GM23338 (cell line): ENCODE measurements at regions not wholly inside any gene's neighbourhood (a gene's known extent, or its start where the extent isn't known, plus 50 kb on each side); places are given as distances from the start of the nearest gene placed in this dataset.

Experiments used
- ATAC-seq: fragments of 200-7000 bp; cut with Tn5 transposase; 3 replicates; pipeline ENCODE4 v1.9.1; 2020
- DNase-seq: peaks from one replicate; pipeline ENCODE4 v3.0.0-alpha.2; 2015; ENCODE audit warnings: low spot score
- H2AFZ ChIP-seq: fragments of 200-600 bp; sonication (generic); 2 replicates; pipeline ENCODE4 v1.8.0; 2016; ENCODE audit warnings: antibody characterized with exemption, mild to moderate bottlenecking, moderate library complexity
- H3F3A ChIP-seq: fragments of 200-600 bp; sonication (generic); replicated peaks from 2 replicates; pipeline ENCODE4 v1.8.0; 2017; ENCODE audit warnings: antibody characterized with exemption, mixed run types, low read depth
- H3K27ac ChIP-seq: fragments of 200-600 bp; sonication (generic); 2 replicates; pipeline ENCODE4 v1.6.1; 2016; ENCODE audit warnings: low read depth
- H3K27me3 ChIP-seq: fragments of 200-600 bp; sonication (generic); 2 replicates; pipeline ENCODE4 v1.8.0; 2016; ENCODE audit warnings: mild to moderate bottlenecking, mixed run types, moderate library complexity; ENCODE audit not compliant: insufficient read depth
- H3K36me3 ChIP-seq: fragments of 200-600 bp; sonication (generic); 2 replicates; pipeline ENCODE4 v1.8.0; 2016; ENCODE audit warnings: mild to moderate bottlenecking; ENCODE audit not compliant: insufficient read depth
- H3K4me1 ChIP-seq: fragments of 200-600 bp; sonication (generic); 2 replicates; pipeline ENCODE4 v1.8.0; 2016; ENCODE audit warnings: mild to moderate bottlenecking, moderate library complexity; ENCODE audit not compliant: insufficient read depth
- H3K4me2 ChIP-seq: fragments of 200-600 bp; sonication (generic); 2 replicates; pipeline ENCODE4 v1.7.1; 2017; ENCODE audit warnings: mixed run types
- H3K4me3 ChIP-seq: fragments of 200-600 bp; sonication (generic); 2 replicates; pipeline ENCODE4 v1.6.1; 2016; ENCODE audit warnings: mixed run types
- H3K79me2 ChIP-seq: fragments of 200-600 bp; sonication (generic); replicated peaks from 2 replicates; pipeline ENCODE4 v1.8.0; 2017; ENCODE audit warnings: mild to moderate bottlenecking; ENCODE audit not compliant: insufficient read depth
- H3K9me2 ChIP-seq: fragments of 200-600 bp; sonication (generic); 2 replicates; pipeline ENCODE4 v1.8.0; 2017; ENCODE audit not compliant: insufficient read depth
- H4K20me1 ChIP-seq: fragments of 200-600 bp; sonication (generic); replicated peaks from 2 replicates; pipeline ENCODE4 v1.8.0; 2017; ENCODE audit warnings: mild to moderate bottlenecking; ENCODE audit not compliant: insufficient read depth
- H3K27ac Mint-ChIP-seq: 2 replicates; pipeline ENCODE4 v1.8.0; 2020; ENCODE audit warnings: inconsistent platforms, mild to moderate bottlenecking, moderate library complexity, mixed read lengths
- H3K27me3 Mint-ChIP-seq: 3 replicates; pipeline ENCODE4 v1.8.0; 2022; ENCODE audit warnings: low read depth, mild to moderate bottlenecking, moderate library complexity, mixed read lengths, inconsistent platforms; ENCODE audit not compliant: insufficient read depth, poor library complexity
- H3K36me3 Mint-ChIP-seq: 3 replicates; pipeline ENCODE4 v1.8.0; 2021; ENCODE audit warnings: low read depth, mild to moderate bottlenecking, inconsistent platforms, moderate library complexity, mixed read lengths
- H3K4me1 Mint-ChIP-seq: 3 replicates; pipeline ENCODE4 v1.8.0; 2020; ENCODE audit warnings: mild to moderate bottlenecking, inconsistent platforms, mixed read lengths
- H3K4me3 Mint-ChIP-seq: 3 replicates; pipeline ENCODE4 v1.8.0; 2021; ENCODE audit warnings: moderate library complexity, mild to moderate bottlenecking, inconsistent platforms, mixed read lengths
- H3K9me3 Mint-ChIP-seq: 3 replicates; pipeline ENCODE4 v1.8.0; 2020; ENCODE audit warnings: moderate library complexity, mild to moderate bottlenecking, inconsistent platforms, mixed read lengths
- CREB1 ChIP-seq: fragments of 250-450 bp; sonication (Bioruptor Pico); IDR thresholded peaks from 2 replicates; pipeline ENCODE4 v1.5.0; 2020; ENCODE audit warnings: low read depth, mild to moderate bottlenecking, moderate library complexity
- EZH2 ChIP-seq: fragments of 200-600 bp; sonication (generic); IDR thresholded peaks from one replicate; pipeline ENCODE4 v1.8.0; 2017; ENCODE audit warnings: antibody characterized with exemption, mild to moderate bottlenecking, low read depth; ENCODE audit not compliant: unreplicated experiment
- EZH2phosphoT487 ChIP-seq: fragments of 200-600 bp; sonication (generic); IDR thresholded peaks from one replicate; pipeline ENCODE4 v1.8.1; 2018; ENCODE audit warnings: antibody characterized with exemption; ENCODE audit not compliant: unreplicated experiment
- JUNB ChIP-seq: IDR thresholded peaks from one replicate; pipeline ENCODE4 v1.6.1; 2016; ENCODE audit warnings: antibody characterized with exemption; ENCODE audit not compliant: unreplicated experiment
- NANOG ChIP-seq: IDR thresholded peaks from 2 replicates; pipeline ENCODE4 v1.6.1; 2016; ENCODE audit warnings: antibody characterized with exemption, borderline replicate concordance
- POLR2AphosphoS5 ChIP-seq: IDR thresholded peaks from 2 replicates; pipeline ENCODE4 v1.6.1; 2016; ENCODE audit warnings: antibody characterized with exemption, low read depth
- STAT1 ChIP-seq: IDR thresholded peaks from one replicate; pipeline ENCODE4 v1.6.1; 2016; ENCODE audit warnings: antibody characterized with exemption; ENCODE audit not compliant: unreplicated experiment
- ZNF114 ChIP-seq: fragments of 250-450 bp; sonication (Bioruptor Pico); IDR thresholded peaks from 2 replicates; pipeline ENCODE4 v1.5.0; 2020; ENCODE audit warnings: mild to moderate bottlenecking, moderate library complexity
- ZNF331 ChIP-seq: fragments of 250-450 bp; sonication (Bioruptor Pico); IDR thresholded peaks from 2 replicates; pipeline ENCODE4 v1.5.0; 2020; ENCODE audit warnings: low read depth, mild to moderate bottlenecking, moderate library complexity
- TF ChIP-seq, protein P1 (sequence below): IDR thresholded peaks from 2 replicates; pipeline ENCODE4 v1.6.1; 2016; ENCODE audit warnings: antibody characterized with exemption
- TF ChIP-seq, protein P2 (sequence below): IDR thresholded peaks from one replicate; pipeline ENCODE4 v1.6.1; 2018; ENCODE audit warnings: antibody characterized with exemption; ENCODE audit not compliant: unreplicated experiment
- TF ChIP-seq, protein P3 (sequence below), 2 experiments: fragments of 200-600 bp in 1 of 2; sonication (generic) in 1 of 2; conservative IDR thresholded peaks; 2 replicates each; pipeline versions ENCODE4 v1.5.1 to v1.6.1; 2016 to 2017; ENCODE audit warnings: antibody characterized with exemption in 2 of 2, low read depth in 2 of 2, mild to moderate bottlenecking in 2 of 2, moderate library complexity in 1 of 2
- TF ChIP-seq, protein P4 (sequence below): fragments of 250-450 bp; sonication (Bioruptor Pico); IDR thresholded peaks from 2 replicates; pipeline ENCODE4 v1.5.0; 2020; ENCODE audit warnings: mild to moderate bottlenecking, moderate library complexity

DNA sequence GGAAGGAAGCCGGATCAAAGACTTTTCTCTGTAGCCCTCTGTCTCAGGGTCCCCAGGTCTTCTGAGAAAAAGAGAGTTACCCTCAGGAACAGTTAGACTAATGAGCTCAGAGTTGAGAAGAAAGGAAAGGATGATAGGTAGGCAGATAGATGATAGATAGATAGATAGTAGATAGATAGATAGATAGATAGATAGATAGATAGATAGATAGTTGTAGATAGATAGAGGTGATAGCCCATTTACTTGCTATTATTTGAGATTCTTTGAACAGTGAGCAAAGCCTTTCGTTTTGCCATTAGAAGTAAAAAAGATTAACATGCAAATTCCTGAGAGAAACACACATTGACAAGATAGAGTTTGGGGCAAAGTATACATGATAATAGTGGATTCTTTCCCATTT lies 86.9 kb upstream of the KIT start:
- DNase-seq = no peak
- peaks cover 19% of the 10 kb centered on the region; the same call in 1 of the 2 replicates for H3K27me3 ChIP-seq
- H3K36me3 Mint-ChIP-seq = no peaks in the 10 kb centered on the region
- ATAC-seq = no peak
- no peaks in the 10 kb centered on the region for H3K9me3 Mint-ChIP-seq
- H3K4me1 ChIP-seq = peaks cover 24% of the 10 kb centered on the region
- no peak overlapping the region for H3K4me3 ChIP-seq
- no peaks in the 10 kb centered on the region for H3K36me3 ChIP-seq
- no peaks in the 10 kb centered on the region for H4K20me1 ChIP-seq
- peaks cover 26% of the 10 kb centered on the region for H3K27me3 Mint-ChIP-seq
- H3K9me2 ChIP-seq = no peaks in the 10 kb centered on the region
- H3K4me3 Mint-ChIP-seq = no peak overlapping the region
- TF ChIP-seq JUNB (no peak), EZH2 (no peak), ZNF114 (CRISPR knock-in tag) (no peak), CREB1 (CRISPR knock-in tag) (no peak), STAT1 (no peak), EZH2phosphoT487 (no peak), NANOG (no peak), ZNF331 (CRISPR knock-in tag) (no peak), POLR2AphosphoS5 (no peak)
- TF ChIP-seq, protein P1, sequence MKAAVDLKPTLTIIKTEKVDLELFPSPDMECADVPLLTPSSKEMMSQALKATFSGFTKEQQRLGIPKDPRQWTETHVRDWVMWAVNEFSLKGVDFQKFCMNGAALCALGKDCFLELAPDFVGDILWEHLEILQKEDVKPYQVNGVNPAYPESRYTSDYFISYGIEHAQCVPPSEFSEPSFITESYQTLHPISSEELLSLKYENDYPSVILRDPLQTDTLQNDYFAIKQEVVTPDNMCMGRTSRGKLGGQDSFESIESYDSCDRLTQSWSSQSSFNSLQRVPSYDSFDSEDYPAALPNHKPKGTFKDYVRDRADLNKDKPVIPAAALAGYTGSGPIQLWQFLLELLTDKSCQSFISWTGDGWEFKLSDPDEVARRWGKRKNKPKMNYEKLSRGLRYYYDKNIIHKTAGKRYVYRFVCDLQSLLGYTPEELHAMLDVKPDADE = no peak
- TF ChIP-seq, protein P2, sequence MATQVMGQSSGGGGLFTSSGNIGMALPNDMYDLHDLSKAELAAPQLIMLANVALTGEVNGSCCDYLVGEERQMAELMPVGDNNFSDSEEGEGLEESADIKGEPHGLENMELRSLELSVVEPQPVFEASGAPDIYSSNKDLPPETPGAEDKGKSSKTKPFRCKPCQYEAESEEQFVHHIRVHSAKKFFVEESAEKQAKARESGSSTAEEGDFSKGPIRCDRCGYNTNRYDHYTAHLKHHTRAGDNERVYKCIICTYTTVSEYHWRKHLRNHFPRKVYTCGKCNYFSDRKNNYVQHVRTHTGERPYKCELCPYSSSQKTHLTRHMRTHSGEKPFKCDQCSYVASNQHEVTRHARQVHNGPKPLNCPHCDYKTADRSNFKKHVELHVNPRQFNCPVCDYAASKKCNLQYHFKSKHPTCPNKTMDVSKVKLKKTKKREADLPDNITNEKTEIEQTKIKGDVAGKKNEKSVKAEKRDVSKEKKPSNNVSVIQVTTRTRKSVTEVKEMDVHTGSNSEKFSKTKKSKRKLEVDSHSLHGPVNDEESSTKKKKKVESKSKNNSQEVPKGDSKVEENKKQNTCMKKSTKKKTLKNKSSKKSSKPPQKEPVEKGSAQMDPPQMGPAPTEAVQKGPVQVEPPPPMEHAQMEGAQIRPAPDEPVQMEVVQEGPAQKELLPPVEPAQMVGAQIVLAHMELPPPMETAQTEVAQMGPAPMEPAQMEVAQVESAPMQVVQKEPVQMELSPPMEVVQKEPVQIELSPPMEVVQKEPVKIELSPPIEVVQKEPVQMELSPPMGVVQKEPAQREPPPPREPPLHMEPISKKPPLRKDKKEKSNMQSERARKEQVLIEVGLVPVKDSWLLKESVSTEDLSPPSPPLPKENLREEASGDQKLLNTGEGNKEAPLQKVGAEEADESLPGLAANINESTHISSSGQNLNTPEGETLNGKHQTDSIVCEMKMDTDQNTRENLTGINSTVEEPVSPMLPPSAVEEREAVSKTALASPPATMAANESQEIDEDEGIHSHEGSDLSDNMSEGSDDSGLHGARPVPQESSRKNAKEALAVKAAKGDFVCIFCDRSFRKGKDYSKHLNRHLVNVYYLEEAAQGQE = no peak
- TF ChIP-seq, protein P3, sequence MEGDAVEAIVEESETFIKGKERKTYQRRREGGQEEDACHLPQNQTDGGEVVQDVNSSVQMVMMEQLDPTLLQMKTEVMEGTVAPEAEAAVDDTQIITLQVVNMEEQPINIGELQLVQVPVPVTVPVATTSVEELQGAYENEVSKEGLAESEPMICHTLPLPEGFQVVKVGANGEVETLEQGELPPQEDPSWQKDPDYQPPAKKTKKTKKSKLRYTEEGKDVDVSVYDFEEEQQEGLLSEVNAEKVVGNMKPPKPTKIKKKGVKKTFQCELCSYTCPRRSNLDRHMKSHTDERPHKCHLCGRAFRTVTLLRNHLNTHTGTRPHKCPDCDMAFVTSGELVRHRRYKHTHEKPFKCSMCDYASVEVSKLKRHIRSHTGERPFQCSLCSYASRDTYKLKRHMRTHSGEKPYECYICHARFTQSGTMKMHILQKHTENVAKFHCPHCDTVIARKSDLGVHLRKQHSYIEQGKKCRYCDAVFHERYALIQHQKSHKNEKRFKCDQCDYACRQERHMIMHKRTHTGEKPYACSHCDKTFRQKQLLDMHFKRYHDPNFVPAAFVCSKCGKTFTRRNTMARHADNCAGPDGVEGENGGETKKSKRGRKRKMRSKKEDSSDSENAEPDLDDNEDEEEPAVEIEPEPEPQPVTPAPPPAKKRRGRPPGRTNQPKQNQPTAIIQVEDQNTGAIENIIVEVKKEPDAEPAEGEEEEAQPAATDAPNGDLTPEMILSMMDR (conservative IDR thresholded peaks at IDR 0.05; ENCODE audit: low read depth in 2 of 2) = no peak
- TF ChIP-seq, protein P4, sequence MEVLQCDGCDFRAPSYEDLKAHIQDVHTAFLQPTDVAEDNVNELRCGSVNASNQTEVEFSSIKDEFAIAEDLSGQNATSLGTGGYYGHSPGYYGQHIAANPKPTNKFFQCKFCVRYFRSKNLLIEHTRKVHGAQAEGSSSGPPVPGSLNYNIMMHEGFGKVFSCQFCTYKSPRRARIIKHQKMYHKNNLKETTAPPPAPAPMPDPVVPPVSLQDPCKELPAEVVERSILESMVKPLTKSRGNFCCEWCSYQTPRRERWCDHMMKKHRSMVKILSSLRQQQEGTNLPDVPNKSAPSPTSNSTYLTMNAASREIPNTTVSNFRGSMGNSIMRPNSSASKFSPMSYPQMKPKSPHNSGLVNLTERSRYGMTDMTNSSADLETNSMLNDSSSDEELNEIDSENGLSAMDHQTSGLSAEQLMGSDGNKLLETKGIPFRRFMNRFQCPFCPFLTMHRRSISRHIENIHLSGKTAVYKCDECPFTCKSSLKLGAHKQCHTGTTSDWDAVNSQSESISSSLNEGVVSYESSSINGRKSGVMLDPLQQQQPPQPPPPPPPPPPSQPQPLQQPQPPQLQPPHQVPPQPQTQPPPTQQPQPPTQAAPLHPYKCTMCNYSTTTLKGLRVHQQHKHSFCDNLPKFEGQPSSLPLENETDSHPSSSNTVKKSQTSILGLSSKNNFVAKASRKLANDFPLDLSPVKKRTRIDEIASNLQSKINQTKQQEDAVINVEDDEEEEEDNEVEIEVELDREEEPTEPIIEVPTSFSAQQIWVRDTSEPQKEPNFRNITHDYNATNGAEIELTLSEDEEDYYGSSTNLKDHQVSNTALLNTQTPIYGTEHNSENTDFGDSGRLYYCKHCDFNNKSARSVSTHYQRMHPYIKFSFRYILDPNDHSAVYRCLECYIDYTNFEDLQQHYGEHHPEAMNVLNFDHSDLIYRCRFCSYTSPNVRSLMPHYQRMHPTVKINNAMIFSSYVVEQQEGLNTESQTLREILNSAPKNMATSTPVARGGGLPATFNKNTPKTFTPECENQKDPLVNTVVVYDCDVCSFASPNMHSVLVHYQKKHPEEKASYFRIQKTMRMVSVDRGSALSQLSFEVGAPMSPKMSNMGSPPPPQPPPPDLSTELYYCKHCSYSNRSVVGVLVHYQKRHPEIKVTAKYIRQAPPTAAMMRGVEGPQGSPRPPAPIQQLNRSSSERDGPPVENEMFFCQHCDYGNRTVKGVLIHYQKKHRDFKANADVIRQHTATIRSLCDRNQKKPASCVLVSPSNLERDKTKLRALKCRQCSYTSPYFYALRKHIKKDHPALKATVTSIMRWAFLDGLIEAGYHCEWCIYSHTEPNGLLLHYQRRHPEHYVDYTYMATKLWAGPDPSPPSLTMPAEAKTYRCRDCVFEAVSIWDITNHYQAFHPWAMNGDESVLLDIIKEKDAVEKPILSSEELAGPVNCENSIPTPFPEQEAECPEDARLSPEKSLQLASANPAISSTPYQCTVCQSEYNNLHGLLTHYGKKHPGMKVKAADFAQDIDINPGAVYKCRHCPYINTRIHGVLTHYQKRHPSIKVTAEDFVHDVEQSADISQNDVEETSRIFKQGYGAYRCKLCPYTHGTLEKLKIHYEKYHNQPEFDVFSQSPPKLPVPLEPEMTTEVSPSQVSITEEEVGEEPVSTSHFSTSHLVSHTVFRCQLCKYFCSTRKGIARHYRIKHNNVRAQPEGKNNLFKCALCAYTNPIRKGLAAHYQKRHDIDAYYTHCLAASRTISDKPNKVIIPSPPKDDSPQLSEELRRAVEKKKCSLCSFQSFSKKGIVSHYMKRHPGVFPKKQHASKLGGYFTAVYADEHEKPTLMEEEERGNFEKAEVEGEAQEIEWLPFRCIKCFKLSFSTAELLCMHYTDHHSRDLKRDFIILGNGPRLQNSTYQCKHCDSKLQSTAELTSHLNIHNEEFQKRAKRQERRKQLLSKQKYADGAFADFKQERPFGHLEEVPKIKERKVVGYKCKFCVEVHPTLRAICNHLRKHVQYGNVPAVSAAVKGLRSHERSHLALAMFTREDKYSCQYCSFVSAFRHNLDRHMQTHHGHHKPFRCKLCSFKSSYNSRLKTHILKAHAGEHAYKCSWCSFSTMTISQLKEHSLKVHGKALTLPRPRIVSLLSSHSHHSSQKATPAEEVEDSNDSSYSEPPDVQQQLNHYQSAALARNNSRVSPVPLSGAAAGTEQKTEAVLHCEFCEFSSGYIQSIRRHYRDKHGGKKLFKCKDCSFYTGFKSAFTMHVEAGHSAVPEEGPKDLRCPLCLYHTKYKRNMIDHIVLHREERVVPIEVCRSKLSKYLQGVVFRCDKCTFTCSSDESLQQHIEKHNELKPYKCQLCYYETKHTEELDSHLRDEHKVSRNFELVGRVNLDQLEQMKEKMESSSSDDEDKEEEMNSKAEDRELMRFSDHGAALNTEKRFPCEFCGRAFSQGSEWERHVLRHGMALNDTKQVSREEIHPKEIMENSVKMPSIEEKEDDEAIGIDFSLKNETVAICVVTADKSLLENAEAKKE (CRISPR knock-in tag) = no peak
- H2AFZ ChIP-seq = 0 out of 2 replicates have a peak overlapping the region, but pooled peaks have one; percentile 49
- H3K27ac ChIP-seq = no peak overlapping the region
- H3K27ac Mint-ChIP-seq = no peak overlapping the region
- no peaks in the 10 kb centered on the region for H3K79me2 ChIP-seq
- H3K4me2 ChIP-seq = peak overlapping the region; percentile 59; the same call in 1 of the 2 replicates
- peaks cover 28% of the 10 kb centered on the region for H3K4me1 Mint-ChIP-seq
- H3F3A ChIP-seq = no peaks in the 10 kb centered on the region
